HepG2 (cell line): ENCODE measurements at regions not wholly inside any gene's neighbourhood (a gene's known extent, or its start where the extent isn't known, plus 50 kb on each side); places are given as distances from the start of the nearest gene placed in this dataset.

ENCODE experiments used
- ATAC-seq: fragments of 200-7000 bp; cut with Tn5 transposase; 3 replicates; pipeline ENCODE4 v1.9.1; 2020; ENCODE audit warnings: mild to moderate bottlenecking, moderate library complexity
- BruUV-seq: library from RNA; stranded (reverse); fragments of 400-500 nt; replicated peaks from 2 replicates; lab custom pipeline; 2021; lab: Mats Ljungman, UMichigan
- CTCF ChIA-PET: fragments of 300-600 bp; formaldehyde crosslinking; extraction: SDS; loops from one replicate; lab custom pipeline; 2021; ENCODE audit warnings: low total read pairs, inconsistent platforms, low intra/inter-chr PET ratio; lab: Yijun Ruan, JAX
- POLR2A ChIA-PET: fragments of 350-600 bp; sonication (Branson Sonifier 250); formaldehyde crosslinking; loops from one replicate; lab custom pipeline; 2020; ENCODE audit warnings: antibody characterized with exemption, inconsistent platforms; lab: Yijun Ruan, JAX
- DNase-seq: peaks from one replicate; pipeline ENCODE4 v3.0.0-alpha.2; 2015; ENCODE audit warnings: low spot score
- FAIRE-seq: peaks from 3 replicates; lab custom pipeline; 2011; peaks lifted over from hg19 to GRCh38; lab: Jason Lieb, UNC
- H2AFZ ChIP-seq: one replicate; pipeline ENCODE4 v1.6.1; 2011; ENCODE audit warnings: low read length, inconsistent platforms
- H3K27ac ChIP-seq: fragments of 300-600 bp; 3 replicates; pipeline ENCODE4 v1.8.0; 2011; ENCODE audit warnings: mixed run types, mild to moderate bottlenecking, mixed read lengths, low read length, inconsistent platforms; ENCODE audit not compliant: insufficient read depth; ENCODE audit errors: extremely low read length
- H3K27me3 ChIP-seq, 2 experiments: fragments of 200-600 bp in 1 of 2; 2 replicates in 1 of 2; 3 replicates in 1 of 2; pipeline versions ENCODE4 v1.6.0 to v1.8.0; 2011; ENCODE audit warnings: low read length in 2 of 2, mild to moderate bottlenecking in 2 of 2, moderate library complexity in 2 of 2, inconsistent platforms in 1 of 2; ENCODE audit not compliant: insufficient read depth in 2 of 2, control insufficient read depth in 1 of 2
- H3K36me3 ChIP-seq, 2 experiments: fragments of 200-600 bp in 1 of 2; replicated peaks in 1 of 2; 2 replicates in 1 of 2; 3 replicates in 1 of 2; pipeline versions ENCODE4 v1.5.1 to v1.8.0; 2011; ENCODE audit warnings: low read length in 2 of 2, inconsistent platforms in 1 of 2; ENCODE audit not compliant: insufficient read depth in 2 of 2, control insufficient read depth in 1 of 2
- H3K4me1 ChIP-seq: 2 replicates; pipeline ENCODE4 v1.5.1; 2012; ENCODE audit warnings: low read length, inconsistent platforms; ENCODE audit not compliant: insufficient read depth
- H3K4me2 ChIP-seq: 2 replicates; pipeline ENCODE4 v1.6.0; 2011; ENCODE audit warnings: low read depth, low read length, inconsistent platforms
- H3K4me3 ChIP-seq, 3 experiments: fragments of 200-600 bp in 1 of 3; sonication (generic), shearing (Covaris generic) in 1 of 3; replicated peaks in 1 of 3; 2 replicates each; pipeline ENCODE4 v1.5.1; 2011 to 2016; ENCODE audit warnings: low read length in 3 of 3, inconsistent platforms in 2 of 3, low read depth in 2 of 3, mild to moderate bottlenecking in 2 of 3, control low read depth in 1 of 3, mixed read lengths in 1 of 3; ENCODE audit not compliant: insufficient read depth in 1 of 3
- H3K79me2 ChIP-seq: one replicate; pipeline ENCODE4 v1.6.1; 2011; ENCODE audit warnings: low read length, inconsistent platforms; ENCODE audit not compliant: insufficient read depth
- H3K9ac ChIP-seq: 2 replicates; pipeline ENCODE4 v1.6.0; 2011; ENCODE audit warnings: mild to moderate bottlenecking, low read depth, low read length, inconsistent platforms; ENCODE audit not compliant: insufficient read depth
- H3K9me3 ChIP-seq: 2 replicates; pipeline ENCODE4 v1.5.1; 2012; ENCODE audit warnings: mild to moderate bottlenecking, low read length
- H4K20me1 ChIP-seq: 2 replicates; pipeline ENCODE4 v1.6.0; 2011; ENCODE audit warnings: inconsistent platforms, mild to moderate bottlenecking, low read length, moderate library complexity; ENCODE audit not compliant: insufficient read depth
- AGO1 ChIP-seq: fragments of 200-400 bp; formaldehyde crosslinking; IDR thresholded peaks from 2 replicates; pipeline ENCODE4 v1.6.1; 2017; ENCODE audit warnings: mild to moderate bottlenecking, low read depth, low read length, moderate library complexity; ENCODE audit not compliant: poor library complexity, severe bottlenecking
- CCAR2 ChIP-seq: fragments of 200-400 bp; formaldehyde crosslinking; optimal IDR thresholded peaks from 2 replicates; pipeline ENCODE3; 2018; ENCODE audit warnings: low read depth, mild to moderate bottlenecking, low read length, moderate library complexity
- EHMT2 ChIP-seq: fragments of 200-600 bp; sonication (generic); IDR thresholded peaks from 2 replicates; pipeline ENCODE4 v1.7.0; 2017; ENCODE audit warnings: antibody characterized with exemption, low read depth, low read length, borderline replicate concordance
- KIAA2018 ChIP-seq: sonication (generic); formaldehyde crosslinking; IDR thresholded peaks from 2 replicates; pipeline ENCODE4 v1.5.0; 2020; ENCODE audit warnings: mild to moderate bottlenecking, missing genetic modification reagents, borderline replicate concordance
- NRL ChIP-seq: sonication (generic); formaldehyde crosslinking; IDR thresholded peaks from 2 replicates; pipeline ENCODE4 v1.5.0; 2020; ENCODE audit warnings: missing genetic modification reagents, mild to moderate bottlenecking, moderate library complexity, borderline replicate concordance
- PAWR ChIP-seq: sonication (generic); formaldehyde crosslinking; IDR thresholded peaks from 2 replicates; pipeline ENCODE4 v1.4.0; 2020; ENCODE audit warnings: missing genetic modification reagents, mild to moderate bottlenecking, borderline replicate concordance
- PTBP1 ChIP-seq: fragments of 200-400 bp; formaldehyde crosslinking; IDR thresholded peaks from 2 replicates; pipeline ENCODE4 v1.6.1; 2018; ENCODE audit warnings: low read length, low read depth; ENCODE audit not compliant: poor library complexity, severe bottlenecking
- SRY ChIP-seq: sonication (generic); formaldehyde crosslinking; IDR thresholded peaks from 2 replicates; pipeline ENCODE4 v1.8.0; 2022; ENCODE audit warnings: mild to moderate bottlenecking, missing genetic modification reagents
- ZFY ChIP-seq: sonication (generic); formaldehyde crosslinking; IDR thresholded peaks from 2 replicates; pipeline ENCODE4 v1.4.0; 2020; ENCODE audit warnings: missing genetic modification reagents
- ZNF263 ChIP-seq: sonication (generic); formaldehyde crosslinking; IDR thresholded peaks from 2 replicates; pipeline ENCODE4 v1.4.0; 2020; ENCODE audit warnings: missing genetic modification reagents
- ZNF577 ChIP-seq: sonication (generic); formaldehyde crosslinking; IDR thresholded peaks from 2 replicates; pipeline ENCODE4 v1.4.0; 2020; ENCODE audit warnings: mild to moderate bottlenecking, low read depth, missing genetic modification reagents, borderline replicate concordance
- WGBS: methylation state at CpG from one replicate; pipeline ENCODE4 v1.1.6; 2017; ENCODE audit warnings: low lambda C conversion rate; 5-methylcytosine and 5-hydroxymethylcytosine counted together
- in situ Hi-C: cut with HindIII; loops from 2 replicates; pipeline ENCODE4 v1.10.0; 2017; ENCODE audit warnings: low pct_unique_long_range_greater_than_20kb; ENCODE audit not compliant: extremely low pct_ligation_motif_present
- intact Hi-C: fragments of 100-400 bp; cut with micrococcal nuclease; formaldehyde crosslinking; loops from one replicate; pipeline ENCODE4 v1.10.0; 2022; ENCODE audit not compliant: unreplicated experiment

DNA sequence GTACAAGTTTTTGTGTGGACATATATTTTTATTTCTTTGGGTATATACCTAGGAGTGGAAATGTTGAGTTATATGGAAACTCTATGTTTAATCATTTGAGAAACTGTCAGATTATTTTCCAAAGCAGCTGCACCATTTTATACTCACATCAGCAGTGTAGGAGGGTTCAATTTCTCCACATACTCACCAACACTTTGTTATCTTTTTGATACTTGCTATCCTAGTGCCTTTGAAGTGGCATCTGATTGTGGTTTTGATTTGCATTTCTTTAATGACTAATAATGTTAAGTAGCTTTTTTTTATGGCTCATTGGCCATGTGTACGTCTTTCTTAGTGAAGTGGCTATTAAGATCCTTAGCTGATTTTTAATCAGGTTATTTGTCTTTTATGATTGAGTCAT is 64.7 kb upstream of the SLC8A1 start:
- intact Hi-C loops (no loop called here), in situ Hi-C loops (no loop called here)
- Histone ChIP-seq H3K27me3 (peaks cover 0 to 4% of the 10 kb centered on the region in 2 experiments; a peak in 2 of 5 replicates), H3K79me2 (no peaks in the 10 kb centered on the region), H3K4me2 (no peak overlapping the region), H3K9me3 (no peaks in the 10 kb centered on the region), H3K4me1 (no peaks in the 10 kb centered on the region), H3K4me3 (no peak overlapping the region), H3K9ac (no peak overlapping the region), H4K20me1 (no peaks in the 10 kb centered on the region), H3K36me3 (no peaks in the 10 kb centered on the region), H3K27ac (no peak overlapping the region), H2AFZ (no peak overlapping the region)
- FAIRE-seq (no peak), ATAC-seq (no peak), DNase-seq (no peak)
- POLR2A ChIA-PET, result no interaction called here
- 0% methylated on average over 1 of the region's 1 CpG for WGBS
- TF ChIP-seq NRL (CRISPR knock-in tag) (no peak), ZNF263 (CRISPR knock-in tag) (no peak), AGO1 (no peak), EHMT2 (no peak), SRY (CRISPR knock-in tag) (no peak), PAWR (CRISPR knock-in tag) (no peak), KIAA2018 (CRISPR knock-in tag) (no peak), PTBP1 (no peak), ZNF577 (no peak), CCAR2 (no peak), ZFY (CRISPR knock-in tag) (no peak)
- CTCF ChIA-PET, result no interaction called here
- BruUV-seq, result no TSS peak
